ENCODE measurements at regions not wholly inside any gene's neighbourhood (a gene's known extent, or its start where the extent isn't known, plus 50 kb on each side); places are given as distances from the start of the nearest gene placed in this dataset.
A peak's percentile ranks its signal among the peaks of the same experiment; 100 is the strongest.
"Not testable (repeated sequence)": the region's sequence is repeated elsewhere in the genome, so short reads cannot be mapped to it uniquely, and the experiment has no call there.

- peak; percentile 82 for DNase-seq (ENCODE audit: low spot score)
These were observed 129.2 kb downstream of the MYCN start for GRCh38 chr2:16069663-16069932.

DNA sequence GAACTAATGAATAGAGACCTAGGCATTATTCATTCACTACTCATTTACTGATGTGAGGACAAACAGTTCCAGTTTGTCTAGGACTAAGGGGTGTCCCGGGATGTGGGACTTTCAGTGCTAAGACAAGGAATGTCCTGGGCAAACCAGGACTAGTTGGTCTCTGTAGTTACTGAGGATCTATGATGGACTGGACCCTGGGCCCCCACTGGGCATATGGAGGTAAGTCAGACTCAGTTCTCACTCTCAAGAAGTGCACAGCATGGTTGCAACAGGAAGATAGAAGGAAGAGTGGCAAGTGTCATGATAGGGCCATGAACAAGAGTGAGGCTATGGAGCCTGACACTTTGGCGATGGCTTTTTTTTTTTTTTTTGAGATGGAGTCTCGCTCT lies 128.2 kb downstream of the MYCN start:
- DNase-seq (ENCODE audit: low spot score), result no peak

- DNase-seq (ENCODE audit: low spot score), result no peak
These were observed 127.7 kb downstream of the MYCN start for GRCh38 chr2:16067866-16068551.

DNA sequence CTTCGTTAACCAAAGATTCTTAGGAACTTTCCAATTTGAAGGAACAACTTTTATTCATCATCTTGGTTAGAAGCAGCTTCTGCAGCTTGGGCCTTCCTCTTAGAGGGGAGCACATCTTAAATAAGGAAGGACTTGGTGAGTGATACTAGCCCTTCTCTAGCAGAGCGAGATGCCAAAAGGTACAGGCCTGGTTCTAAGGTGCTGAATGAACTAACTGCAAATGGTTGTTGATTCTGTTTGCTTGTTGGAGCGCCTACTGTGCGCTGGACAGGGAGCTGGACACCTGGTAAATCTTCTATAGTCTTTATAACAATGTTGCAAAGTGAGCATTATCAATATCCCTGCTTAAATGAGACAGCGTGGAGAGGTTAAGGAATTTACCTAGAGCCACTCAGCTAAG lies 127.1 kb downstream of the MYCN start:
- DNase-seq (ENCODE audit: low spot score), result no peak

- DNase-seq (ENCODE audit: low spot score), result no peak
These were observed 126.7 kb downstream of the MYCN start for GRCh38 chr2:16067037-16067406.

DNA sequence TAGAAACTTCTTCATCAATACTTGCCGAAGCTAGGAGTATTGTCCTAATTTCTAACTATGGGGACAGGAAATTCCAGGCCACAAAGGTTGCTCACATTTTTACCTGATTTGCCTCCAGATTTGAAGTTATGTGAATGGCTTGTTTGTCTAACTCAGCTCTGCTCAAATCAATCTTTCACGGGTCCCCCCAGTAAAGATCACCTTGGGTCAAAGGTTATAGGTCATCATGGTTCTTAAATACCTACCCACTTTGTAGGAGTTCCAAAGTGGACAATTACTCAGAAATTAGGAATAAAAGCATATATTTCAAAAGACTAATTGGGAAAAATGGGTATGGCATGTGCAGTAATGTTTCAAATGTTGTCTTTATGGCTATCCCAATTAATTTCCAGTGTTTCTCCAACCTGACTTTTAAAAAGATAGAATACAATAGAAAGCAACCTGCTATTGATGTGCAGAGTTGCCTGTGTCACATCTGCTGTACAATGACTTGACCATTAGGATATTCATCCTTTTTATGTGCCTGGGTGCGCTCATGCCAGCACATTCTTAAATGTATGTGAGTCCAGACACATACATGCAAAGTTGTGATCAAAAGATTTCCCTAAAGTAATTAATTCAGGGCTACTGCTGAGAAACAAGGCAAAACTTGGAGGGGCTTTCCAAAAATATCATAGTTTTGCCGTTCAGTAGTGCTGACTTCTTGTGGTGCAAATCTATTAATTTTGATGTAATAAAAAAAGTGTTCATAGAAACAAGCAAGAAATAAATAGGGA lies 126.1 kb downstream of the MYCN start:
- DNase-seq (ENCODE audit: low spot score), result no peak

DNA sequence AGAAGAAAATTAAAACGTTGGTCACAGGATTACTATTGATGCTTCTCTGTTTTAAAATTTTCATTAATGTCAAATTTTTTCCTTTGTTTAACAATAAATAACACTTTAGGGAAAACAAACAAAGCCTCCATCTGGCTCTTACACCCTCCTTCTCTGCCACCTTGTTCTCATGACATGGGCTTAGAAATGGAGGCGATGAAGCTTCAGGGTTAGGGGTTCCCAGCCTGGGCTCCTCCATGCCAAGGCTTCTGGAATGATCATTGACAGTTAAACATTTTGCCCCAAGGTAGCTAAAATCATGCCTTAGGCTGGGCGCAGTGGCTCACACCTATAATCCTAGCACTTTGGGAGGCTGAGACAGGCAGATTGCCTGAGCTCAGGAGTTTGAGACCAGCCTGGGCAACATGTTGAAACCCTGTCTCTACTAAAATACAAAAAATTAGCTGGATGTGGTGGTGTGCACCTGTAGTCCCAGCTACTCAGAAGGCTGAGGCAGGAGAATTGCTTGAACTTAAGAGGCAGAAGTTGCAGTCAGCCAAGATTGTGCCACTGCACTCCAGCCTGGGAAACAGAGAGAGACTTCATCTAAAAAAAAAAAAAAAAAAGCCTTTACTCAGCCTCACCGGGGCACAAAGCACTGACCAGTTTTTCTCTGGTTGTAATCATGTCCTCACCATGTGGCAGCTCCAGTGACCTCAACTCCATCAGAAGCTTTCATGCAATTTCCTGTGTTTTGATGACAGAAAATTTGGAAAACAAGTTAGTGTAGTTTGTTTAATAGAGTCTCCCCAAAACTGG lies 125.1 kb downstream of the MYCN start:
- DNase-seq (ENCODE audit: low spot score), result not testable (repeated sequence)

GRCh38 chr2:16064745-16065144 lies 124.4 kb downstream of the MYCN start:
- no peak for DNase-seq (ENCODE audit: low spot score)

DNA sequence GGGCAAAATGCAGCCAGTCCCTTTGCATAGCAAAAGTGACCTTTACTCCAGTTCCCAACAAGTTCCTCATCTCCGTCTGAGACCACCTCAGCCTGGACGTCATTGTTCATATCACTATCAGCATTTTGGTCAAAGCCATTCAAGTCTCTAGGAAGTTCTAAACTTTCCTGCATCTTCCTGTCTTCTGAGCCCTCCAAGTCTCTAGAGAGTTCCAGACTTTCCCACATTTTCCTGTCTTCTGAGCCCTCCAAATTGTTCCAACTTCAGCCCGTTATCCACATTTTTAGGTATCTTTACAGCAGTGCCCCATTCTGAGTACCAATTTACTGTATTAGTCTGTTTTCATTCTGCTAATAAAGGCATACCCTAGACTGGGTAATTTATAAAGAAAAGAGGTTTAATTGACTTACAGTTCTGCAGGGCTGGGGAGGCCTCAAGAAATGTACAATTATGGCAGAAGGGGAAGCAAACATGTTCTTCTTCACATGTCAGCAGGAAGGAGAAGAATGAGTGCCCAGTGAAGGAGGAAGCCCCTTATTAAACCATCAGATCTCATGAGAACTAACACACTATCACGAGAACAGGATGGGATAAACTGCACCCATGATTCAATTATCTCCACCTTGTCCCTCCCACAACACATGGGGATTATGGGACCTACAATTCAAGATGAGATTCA lies 123.7 kb downstream of the MYCN start:
- DNase-seq (ENCODE audit: low spot score), result no peak

DNA sequence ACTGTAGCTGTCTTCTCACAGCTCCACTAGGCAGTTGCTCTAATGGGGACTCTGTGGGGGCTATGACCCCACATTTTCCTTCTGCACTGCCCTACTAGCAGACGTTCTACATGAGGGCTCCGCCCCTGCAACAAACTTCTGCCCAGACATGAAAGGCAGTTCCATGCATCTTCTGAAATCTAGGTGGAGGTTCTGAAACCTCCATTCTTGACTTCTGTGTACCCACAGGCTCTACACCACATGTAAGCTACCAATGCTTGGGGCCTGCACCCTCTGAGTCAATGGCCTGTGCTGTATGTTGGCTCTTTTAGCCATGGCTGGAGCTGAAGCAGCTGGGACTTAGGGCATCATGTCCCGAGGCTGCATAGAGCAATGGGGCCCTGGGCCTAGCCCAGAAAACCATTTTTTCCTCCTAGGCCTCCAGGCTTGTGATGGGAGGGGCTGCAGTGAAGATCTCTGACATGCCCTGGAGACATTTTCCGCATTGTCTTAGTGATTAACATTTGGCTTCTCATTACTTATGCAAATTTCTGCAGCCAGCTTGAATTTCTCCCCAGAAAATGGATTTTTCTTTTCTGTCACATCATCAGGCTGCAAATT lies 123.0 kb downstream of the MYCN start:
- no peak for DNase-seq (ENCODE audit: low spot score)

DNA sequence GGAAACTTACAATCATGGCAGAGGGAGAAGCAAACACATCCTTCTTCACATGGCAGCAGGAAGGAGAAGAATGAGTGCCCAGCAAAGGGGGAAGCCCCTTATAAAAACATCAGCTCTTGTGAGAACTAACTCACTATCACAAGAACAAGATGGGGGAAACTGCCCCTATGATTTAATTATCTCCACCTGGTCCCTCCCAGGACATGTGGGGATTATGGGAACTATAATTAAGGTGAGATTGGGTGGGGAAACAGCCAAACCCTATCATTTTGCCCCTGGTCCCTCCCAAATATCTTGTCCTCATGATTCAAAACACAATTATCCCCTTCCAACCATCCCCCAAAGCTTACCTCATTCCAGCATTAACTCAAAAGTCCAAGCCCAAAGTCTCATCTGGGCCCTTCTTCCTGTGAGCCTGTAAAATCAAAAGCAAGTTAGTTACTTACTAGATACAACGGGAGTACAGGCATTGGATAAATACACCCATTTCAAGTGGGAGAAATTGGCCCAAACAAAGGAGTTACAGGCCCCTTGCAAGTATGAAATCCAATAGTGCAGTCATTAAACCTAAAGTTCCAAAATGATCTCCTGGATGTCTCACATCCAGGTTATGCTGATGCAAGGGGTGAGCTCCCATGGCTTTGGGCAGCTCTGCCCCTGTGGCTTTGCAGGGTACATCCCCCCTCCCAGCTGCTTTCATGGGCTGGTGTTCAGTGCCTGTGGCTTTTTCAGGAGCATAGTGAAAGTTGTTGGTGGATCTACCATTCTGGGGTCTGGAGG lies 122.3 kb downstream of the MYCN start:
- no peak for DNase-seq (ENCODE audit: low spot score)

GRCh38 chr2:16061441-16062217 lies 121.3 kb downstream of the MYCN start:
- DNase-seq (ENCODE audit: low spot score), result no peak

DNA sequence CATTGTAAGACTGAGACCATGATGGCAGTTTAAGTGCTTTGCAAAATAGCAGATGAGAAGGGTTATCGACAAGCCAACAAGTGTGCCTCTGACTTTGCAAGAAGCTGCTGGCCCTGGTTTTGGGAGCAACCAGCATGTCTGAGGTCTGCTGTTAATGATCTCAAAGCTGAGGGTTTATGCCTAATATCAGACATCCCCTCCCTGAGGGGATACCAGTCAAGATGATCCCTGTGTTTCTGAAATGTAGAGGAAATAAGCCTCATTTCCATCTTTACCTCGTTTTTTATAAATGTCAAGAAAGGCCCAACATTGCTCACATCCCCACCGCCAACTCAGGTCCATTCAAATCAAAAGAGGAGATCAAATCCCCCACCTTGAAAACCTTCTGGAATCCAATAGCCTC lies 120.6 kb downstream of the MYCN start:
- DNase-seq (ENCODE audit: low spot score), result no peak

GRCh38 chr2:16060125-16060935 lies 120.0 kb downstream of the MYCN start:
- no peak for DNase-seq (ENCODE audit: low spot score)

DNA sequence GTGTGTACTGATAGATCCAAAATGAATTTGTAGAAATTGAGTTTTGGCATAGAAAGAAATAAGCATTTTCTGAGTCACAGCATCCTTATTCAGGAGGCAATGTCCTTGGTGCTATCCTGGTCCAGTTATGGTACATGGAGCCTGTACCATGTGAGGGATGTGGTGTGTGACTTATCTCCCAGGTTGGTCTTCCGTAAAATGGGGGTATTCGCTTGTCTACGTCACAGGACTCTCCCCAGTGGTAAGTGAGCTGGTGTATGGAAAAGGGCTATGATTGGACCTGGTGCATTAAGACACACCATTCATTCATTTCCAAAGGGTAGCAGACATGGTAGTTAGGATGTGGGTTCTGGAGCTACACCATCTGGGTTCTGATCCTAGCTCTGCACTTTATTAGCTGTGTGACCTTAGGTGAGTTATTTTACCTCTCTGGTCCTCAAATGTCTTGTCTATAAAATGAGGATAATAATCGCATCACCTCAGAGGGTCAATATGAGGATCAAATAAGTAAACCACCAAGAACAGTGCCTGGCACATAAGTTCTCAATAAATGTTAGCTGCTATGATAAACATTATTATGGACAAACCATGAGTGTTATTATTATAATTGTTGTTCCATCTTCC lies 119.2 kb downstream of the MYCN start:
- DNase-seq (ENCODE audit: low spot score), result no peak

- no peak for DNase-seq (ENCODE audit: low spot score)
These were observed 118.5 kb downstream of the MYCN start for GRCh38 chr2:16058747-16059358.

DNA sequence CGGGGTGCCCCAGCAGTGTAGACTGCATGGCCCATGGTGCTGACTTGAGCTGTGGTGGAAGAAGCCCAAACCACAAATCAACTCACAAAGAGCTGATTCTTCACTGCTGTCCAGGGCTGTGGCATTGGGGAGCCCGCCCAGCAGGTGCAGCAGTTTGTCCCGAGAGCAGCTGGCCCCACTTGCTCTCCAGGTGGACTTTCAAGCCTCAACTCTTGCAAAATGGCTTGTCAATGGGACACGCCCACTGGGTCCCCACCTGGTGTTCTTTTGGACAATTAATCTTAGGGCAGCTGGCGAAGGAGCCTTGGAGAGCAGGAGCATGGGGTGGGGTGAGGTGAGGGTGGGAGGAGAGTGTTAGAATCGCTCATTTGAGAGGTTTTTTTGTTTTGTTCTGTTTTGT lies 117.9 kb downstream of the MYCN start:
- DNase-seq (ENCODE audit: low spot score), result no peak

- DNase-seq (ENCODE audit: low spot score), result no peak
These were observed 117.3 kb downstream of the MYCN start for GRCh38 chr2:16057661-16058060.
